B cell (primary cell): ENCODE measurements at regions not wholly inside any gene's neighbourhood (a gene's known extent, or its start where the extent isn't known, plus 50 kb on each side); places are given as distances from the start of the nearest gene placed in this dataset.

ENCODE experiments used
- CTCF ChIP-seq: fragments of 200-600 bp; IDR thresholded peaks from one replicate; pipeline ENCODE4 v1.8.0; 2022; ENCODE audit warnings: antibody characterized with exemption, mild to moderate bottlenecking
- EZH2 ChIP-seq: IDR thresholded peaks from 2 replicates; pipeline ENCODE4 v1.6.1; 2012; ENCODE audit warnings: borderline replicate concordance, low read depth, mild to moderate bottlenecking, moderate library complexity, low read length; ENCODE audit not compliant: insufficient read depth, poor library complexity, severe bottlenecking

DNA sequence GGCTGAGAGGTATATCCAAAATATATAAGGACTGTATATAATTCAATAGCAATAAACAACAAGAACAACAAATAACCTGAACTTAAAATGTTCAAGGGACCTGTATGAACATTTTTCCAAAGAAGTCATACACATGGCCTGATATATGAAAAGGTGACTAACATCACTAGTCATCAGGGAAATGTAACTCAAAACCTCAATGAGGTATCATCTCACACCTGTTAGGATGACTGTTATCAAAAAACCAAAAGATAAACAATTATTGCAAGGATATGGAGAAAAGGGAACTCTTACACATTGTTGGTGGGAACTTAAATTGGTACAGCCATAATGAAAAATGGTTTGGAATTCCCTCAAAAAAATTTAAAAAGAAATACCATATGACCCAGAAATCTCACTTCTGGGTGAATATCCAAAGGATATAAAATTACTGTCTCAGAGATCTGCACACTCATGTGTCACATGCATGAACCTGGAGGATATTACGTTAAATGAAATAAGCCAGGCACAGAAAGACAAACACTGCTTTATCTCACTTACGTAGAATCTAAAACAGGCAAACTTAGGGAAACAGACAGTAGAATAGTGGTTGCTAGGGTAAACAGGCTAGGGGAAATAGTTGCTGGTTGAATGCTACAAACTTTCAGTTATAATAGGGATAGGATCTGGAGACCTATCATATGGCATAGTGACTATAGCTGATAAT is 334.5 kb upstream of the MMADHC start:
- TF ChIP-seq EZH2 (no peak), CTCF (no peak)
